MCF 10A (cell line): ENCODE measurements at regions not wholly inside any gene's neighbourhood (a gene's known extent, or its start where the extent isn't known, plus 50 kb on each side); places are given as distances from the start of the nearest gene placed in this dataset.

Experiments used
- BruUV-seq: library from RNA; stranded (reverse); fragments of 400-500 nt; replicated peaks from 2 replicates; lab custom pipeline; 2021; lab: Mats Ljungman, UMichigan
- CTCF ChIA-PET: fragments of 300-600 bp; sonication (Branson Sonifier 250); formaldehyde crosslinking; extraction: SDS; loops from one replicate; lab custom pipeline; 2021; ENCODE audit warnings: antibody characterized with exemption, inconsistent platforms; lab: Yijun Ruan, JAX
- POLR2A ChIA-PET: fragments of 300-600, 350-650 bp; sonication (Branson Sonifier 250); formaldehyde crosslinking; extraction: SDS; loops from one replicate; lab custom pipeline; 2020; ENCODE audit warnings: antibody characterized with exemption, inconsistent platforms; lab: Yijun Ruan, JAX
- DNase-seq: peaks from one replicate; pipeline ENCODE4 v3.0.0-alpha.2; 2018; ENCODE audit not compliant: unreplicated experiment
- H3K27ac Mint-ChIP-seq: one replicate; pipeline ENCODE4 v1.8.0; 2022; ENCODE audit warnings: mild to moderate bottlenecking, low read depth, mixed read lengths; ENCODE audit not compliant: unreplicated experiment
- H3K27me3 Mint-ChIP-seq: one replicate; pipeline ENCODE4 v1.8.0; 2022; ENCODE audit warnings: mixed read lengths; ENCODE audit not compliant: insufficient read depth, unreplicated experiment
- H3K36me3 Mint-ChIP-seq: one replicate; pipeline ENCODE4 v1.8.0; 2022; ENCODE audit warnings: mild to moderate bottlenecking, moderate library complexity, mixed read lengths; ENCODE audit not compliant: insufficient read depth, unreplicated experiment
- H3K4me1 Mint-ChIP-seq: one replicate; pipeline ENCODE4 v1.8.0; 2022; ENCODE audit warnings: mixed read lengths; ENCODE audit not compliant: insufficient read depth, unreplicated experiment
- H3K4me3 Mint-ChIP-seq: one replicate; pipeline ENCODE4 v1.8.0; 2022; ENCODE audit warnings: mild to moderate bottlenecking, moderate library complexity, mixed read lengths; ENCODE audit not compliant: unreplicated experiment
- H3K9me3 Mint-ChIP-seq: one replicate; pipeline ENCODE4 v1.8.0; 2022; ENCODE audit warnings: mixed read lengths; ENCODE audit not compliant: unreplicated experiment
- intact Hi-C: fragments of 100-400 bp; cut with micrococcal nuclease; formaldehyde crosslinking; loops from 2 replicates; pipeline ENCODE4 v1.14.1; 2022
- TF ChIP-seq, protein P1 (sequence below): fragments of 200-600 bp; IDR thresholded peaks from one replicate; pipeline ENCODE4 v1.8.0; 2022; ENCODE audit warnings: antibody characterized with exemption, mild to moderate bottlenecking; ENCODE audit not compliant: unreplicated experiment

DNA sequence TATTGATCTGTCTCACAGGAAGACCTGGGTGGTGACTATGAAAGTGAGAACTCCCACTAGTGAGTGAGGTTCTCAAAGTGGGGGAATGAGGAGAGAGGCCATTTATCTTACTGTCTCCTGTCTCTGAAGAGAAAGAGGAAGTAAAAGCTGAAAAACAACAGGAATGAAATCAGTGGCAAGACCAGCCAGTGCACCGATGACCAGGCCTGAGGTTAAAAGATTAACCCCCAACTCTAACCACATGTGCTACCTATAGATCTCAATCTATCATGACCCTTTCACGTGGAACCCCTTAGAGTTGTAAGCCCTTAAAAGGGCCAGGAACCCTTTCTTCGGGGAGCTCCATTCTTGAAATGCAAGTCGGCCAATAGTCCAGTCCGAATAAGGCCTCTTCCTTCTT, 239.3 kb upstream of the CNTN6 start:
- ChIA-PET POLR2A (no interaction called here), CTCF (no interaction called here)
- Mint-ChIP-seq H3K27me3 (no peaks in the 10 kb centered on the region), H3K4me1 (no peaks in the 10 kb centered on the region), H3K9me3 (no peaks in the 10 kb centered on the region), H3K36me3 (no peaks in the 10 kb centered on the region), H3K27ac (no peak overlapping the region), H3K4me3 (no peak overlapping the region)
- TF ChIP-seq, protein P1, sequence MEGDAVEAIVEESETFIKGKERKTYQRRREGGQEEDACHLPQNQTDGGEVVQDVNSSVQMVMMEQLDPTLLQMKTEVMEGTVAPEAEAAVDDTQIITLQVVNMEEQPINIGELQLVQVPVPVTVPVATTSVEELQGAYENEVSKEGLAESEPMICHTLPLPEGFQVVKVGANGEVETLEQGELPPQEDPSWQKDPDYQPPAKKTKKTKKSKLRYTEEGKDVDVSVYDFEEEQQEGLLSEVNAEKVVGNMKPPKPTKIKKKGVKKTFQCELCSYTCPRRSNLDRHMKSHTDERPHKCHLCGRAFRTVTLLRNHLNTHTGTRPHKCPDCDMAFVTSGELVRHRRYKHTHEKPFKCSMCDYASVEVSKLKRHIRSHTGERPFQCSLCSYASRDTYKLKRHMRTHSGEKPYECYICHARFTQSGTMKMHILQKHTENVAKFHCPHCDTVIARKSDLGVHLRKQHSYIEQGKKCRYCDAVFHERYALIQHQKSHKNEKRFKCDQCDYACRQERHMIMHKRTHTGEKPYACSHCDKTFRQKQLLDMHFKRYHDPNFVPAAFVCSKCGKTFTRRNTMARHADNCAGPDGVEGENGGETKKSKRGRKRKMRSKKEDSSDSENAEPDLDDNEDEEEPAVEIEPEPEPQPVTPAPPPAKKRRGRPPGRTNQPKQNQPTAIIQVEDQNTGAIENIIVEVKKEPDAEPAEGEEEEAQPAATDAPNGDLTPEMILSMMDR = no peak
- intact Hi-C loops = no loop called here
- no peak for DNase-seq
- BruUV-seq = no TSS peak

DNA sequence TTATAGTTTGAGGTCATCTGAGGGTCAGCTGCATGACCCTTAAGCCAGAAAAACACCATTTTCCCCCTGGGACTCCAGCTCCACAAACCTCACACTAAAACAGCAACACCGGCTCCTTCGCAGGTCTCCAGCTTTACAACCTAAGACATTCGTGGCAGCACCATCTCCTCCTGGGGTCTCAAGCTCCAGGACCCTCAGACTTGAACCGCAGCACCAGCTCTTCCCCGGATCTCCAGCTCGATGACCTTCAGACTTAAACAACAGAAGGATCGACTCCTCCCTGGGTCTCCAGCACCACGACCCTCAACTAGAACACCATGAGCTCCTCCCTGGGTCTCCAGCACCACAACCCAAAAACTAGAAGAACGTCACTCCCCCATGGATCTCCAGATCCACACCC, 233.7 kb upstream of the CNTN6 start:
- no peaks in the 10 kb centered on the region for H3K4me1 Mint-ChIP-seq
- ChIA-PET CTCF (interaction anchor here (0.6 to 1.2 kb wide), 2 partner anchors 225 to 226 kb away, joined by 3 read pairs; no protein-coding TSS in a partner anchor), POLR2A (no interaction called here)
- no peaks in the 10 kb centered on the region for H3K9me3 Mint-ChIP-seq
- H3K27me3 Mint-ChIP-seq = peaks cover 7% of the 10 kb centered on the region
- BruUV-seq = no TSS peak
- DNase-seq = no peak
- H3K36me3 Mint-ChIP-seq = no peaks in the 10 kb centered on the region
- TF ChIP-seq, protein P1 = no peak
- no peak overlapping the region for H3K4me3 Mint-ChIP-seq
- no peak overlapping the region for H3K27ac Mint-ChIP-seq
- intact Hi-C loops = no loop called here

DNA sequence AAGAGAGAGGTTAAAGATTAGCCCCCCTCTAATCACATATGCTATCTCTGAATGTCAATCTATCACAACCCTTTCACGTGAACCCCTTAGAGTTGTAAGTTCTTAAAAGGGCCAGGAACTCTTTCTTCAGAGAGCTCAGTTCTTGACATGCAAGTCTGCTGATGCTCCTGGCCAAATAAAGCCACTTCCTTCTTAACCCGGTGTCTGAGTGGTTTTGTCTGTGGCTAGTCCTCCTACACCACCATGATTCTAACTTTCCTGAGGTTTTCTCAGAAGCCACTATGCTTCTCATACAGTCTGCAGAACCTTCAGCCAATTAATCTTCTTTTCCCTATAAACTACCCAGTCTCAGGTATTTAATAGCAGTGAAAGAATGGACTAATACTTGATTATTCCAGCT, 231.1 kb upstream of the CNTN6 start:
- no peaks in the 10 kb centered on the region for H3K36me3 Mint-ChIP-seq
- CTCF ChIA-PET = interaction anchor here (0.6 to 1.0 kb wide), 3 partner anchors 11 to 1192 kb away, joined by 3 read pairs; no protein-coding TSS in a partner anchor
- peaks cover 14% of the 10 kb centered on the region for H3K27me3 Mint-ChIP-seq
- no peak overlapping the region for H3K4me3 Mint-ChIP-seq
- no peaks in the 10 kb centered on the region for H3K9me3 Mint-ChIP-seq
- POLR2A ChIA-PET = no interaction called here
- TF ChIP-seq, protein P1 = no peak
- no peak overlapping the region for H3K27ac Mint-ChIP-seq
- no TSS peak for BruUV-seq
- DNase-seq = no peak
- intact Hi-C loops = no loop called here
- H3K4me1 Mint-ChIP-seq = no peaks in the 10 kb centered on the region

DNA sequence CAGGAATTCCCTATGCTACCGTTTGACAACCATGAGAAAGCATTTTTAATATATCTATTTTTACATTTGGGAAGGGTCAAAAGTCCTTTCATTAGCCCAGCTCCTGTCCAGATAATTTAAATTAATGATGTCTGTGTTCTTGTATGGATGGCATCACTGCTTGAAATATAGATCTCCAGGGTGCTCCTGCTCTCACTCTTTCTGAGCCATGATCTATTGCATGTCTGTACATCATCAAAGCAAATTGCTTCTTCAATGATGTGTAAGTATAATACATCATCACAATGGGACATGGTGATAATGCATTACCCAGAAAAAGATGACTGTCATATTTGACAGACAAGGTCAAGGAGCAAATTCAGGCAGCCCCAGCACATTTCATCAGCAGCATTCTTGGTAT, 223.6 kb upstream of the CNTN6 start:
- H3K36me3 Mint-ChIP-seq = no peaks in the 10 kb centered on the region

More for the DNA sequence above, 223.6 kb upstream of the CNTN6 start:
- TF ChIP-seq, protein P1 = no peak
- Mint-ChIP-seq H3K9me3 (no peaks in the 10 kb centered on the region), H3K27ac (no peak overlapping the region), H3K4me3 (no peak overlapping the region), H3K4me1 (no peaks in the 10 kb centered on the region), H3K27me3 (peaks cover 14% of the 10 kb centered on the region)
- BruUV-seq = no TSS peak
- no peak for DNase-seq
- POLR2A ChIA-PET = no interaction called here
- intact Hi-C loops = no loop called here
- CTCF ChIA-PET = no interaction called here
